NCI-H524 treated with DMSO at 0.1 percent for 48 hours (cell line): ENCODE measurements at regions not wholly inside any gene's neighbourhood (a gene's known extent, or its start where the extent isn't known, plus 50 kb on each side); places are given as distances from the start of the nearest gene placed in this dataset.

Source experiments
- DNase-seq: peaks from one replicate; lab custom pipeline; 2025; lab: John Stamatoyannopoulos, UW

DNA sequence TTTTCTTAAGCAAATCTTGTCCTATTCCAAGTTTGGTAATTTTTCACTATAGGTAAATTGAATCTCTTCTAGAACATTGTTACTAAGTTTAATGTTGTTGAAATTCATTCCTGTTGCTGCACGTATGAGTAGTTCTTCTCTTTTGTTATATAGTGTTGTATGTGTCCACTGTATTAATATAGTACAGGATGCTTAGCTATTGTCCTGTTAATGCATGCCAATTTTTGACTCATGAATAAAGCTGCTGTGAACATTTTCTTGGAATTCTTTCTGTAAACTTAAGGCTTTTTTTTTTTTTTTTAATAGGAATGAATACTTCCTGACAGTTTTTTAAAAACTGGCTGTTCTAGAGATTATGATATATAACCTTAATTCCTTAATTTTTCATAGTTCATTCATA lies 326.9 kb downstream of the SLC4A3 start:
- no peak for DNase-seq

DNA sequence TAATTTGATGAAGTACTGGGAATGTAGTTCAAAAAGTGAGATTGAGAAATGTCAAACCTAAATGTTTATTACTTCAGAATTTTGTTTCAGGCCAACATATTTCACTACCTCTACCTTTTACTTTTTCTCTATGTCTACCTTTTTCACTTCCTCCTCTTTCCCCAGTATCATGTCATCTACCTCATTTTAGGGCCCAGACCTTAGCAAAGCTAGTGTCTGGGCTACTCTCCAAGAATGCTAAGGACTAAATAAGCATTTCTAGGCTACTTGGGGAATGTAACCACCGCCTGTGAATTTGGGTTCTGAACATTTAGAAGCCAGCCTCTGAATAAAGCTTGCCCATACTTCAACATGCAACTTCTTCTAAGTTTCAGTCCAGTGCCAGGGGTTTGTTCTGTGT lies 330.4 kb downstream of the SLC4A3 start:
- DNase-seq = no peak

DNA sequence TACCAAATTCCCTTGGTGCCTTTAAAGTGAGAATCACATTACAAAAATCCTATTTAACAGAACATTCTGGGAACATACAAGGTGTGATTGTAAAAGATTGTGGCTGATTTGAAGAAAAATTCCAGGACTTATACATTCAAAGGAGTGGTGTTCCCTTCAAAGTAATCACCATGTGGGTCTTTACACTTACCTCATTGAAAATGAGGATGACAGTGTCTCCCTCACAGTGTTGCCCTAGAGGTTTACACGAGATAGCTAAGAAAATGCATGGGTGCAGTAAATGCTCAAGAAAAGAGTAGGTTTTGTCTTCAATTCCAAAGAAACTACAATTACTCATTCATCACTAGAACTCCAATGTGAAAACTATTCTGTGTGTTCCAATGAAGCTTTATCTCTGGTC lies 331.5 kb downstream of the SLC4A3 start:
- DNase-seq = no peak

DNA sequence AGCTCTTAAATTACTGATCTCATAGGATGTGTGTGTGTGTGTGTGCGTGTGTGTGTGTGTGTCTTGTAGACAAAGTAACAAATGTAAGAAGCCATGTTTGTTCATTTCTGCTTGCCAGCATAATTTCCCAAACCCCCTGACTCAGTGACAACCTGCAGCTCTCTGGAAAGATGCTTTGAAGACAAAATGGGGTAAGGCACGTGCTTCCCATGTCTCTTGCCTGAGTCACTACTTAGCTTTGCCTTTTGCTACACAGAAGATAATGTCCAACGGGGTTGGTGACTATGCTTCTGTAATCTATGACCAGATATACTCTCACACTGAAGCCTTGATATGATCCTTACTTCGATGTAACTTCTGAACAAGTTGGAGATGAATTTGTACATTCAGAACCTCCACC lies 332.0 kb downstream of the SLC4A3 start:
- no peak for DNase-seq

DNA sequence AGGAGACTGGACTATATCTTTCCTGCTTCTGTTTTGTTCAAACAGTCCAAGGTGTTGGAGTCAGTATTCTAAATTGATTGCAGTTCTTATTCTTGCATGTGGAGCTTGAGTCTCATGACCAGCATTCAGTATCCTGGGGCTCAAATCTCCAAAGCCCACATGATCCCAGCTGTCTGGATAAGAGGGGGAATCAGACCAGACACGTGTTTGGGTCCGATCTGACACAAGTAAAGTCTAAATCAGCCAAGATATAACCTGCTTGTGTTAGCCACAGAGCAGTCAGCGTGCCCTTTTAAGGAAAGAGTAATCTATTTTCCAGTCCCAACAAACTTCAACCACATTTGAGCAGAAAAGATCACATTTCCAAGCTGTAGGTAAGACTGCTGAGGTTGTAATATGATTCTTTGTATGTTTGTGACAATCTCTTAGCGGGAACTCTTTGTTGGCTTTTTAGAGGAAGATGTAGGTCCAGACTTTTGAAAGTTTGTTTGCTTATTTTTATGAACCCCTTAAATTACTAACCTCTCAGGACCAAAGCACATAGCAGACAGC lies 334.6 kb downstream of the SLC4A3 start:
- DNase-seq = no peak

DNA sequence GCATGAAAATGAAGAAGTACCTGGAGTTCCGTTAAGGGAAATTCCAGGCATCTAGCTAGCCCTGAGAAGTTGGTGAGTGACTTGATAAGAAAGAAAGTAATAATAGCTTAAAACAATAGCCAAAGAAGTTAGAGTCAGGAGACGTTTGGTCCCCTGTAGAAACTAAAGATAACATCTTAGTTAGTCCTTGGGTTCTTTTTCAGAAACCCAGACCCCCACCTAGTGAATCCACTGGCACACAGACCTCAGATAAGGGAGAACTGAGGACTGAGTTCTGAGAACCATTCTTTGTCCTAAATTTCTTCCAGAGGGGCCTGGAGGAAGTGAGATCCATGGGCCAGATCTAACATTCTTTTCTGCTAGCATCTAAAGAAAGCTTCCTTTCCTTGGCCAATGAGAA lies 335.4 kb downstream of the SLC4A3 start:
- no peak for DNase-seq

DNA sequence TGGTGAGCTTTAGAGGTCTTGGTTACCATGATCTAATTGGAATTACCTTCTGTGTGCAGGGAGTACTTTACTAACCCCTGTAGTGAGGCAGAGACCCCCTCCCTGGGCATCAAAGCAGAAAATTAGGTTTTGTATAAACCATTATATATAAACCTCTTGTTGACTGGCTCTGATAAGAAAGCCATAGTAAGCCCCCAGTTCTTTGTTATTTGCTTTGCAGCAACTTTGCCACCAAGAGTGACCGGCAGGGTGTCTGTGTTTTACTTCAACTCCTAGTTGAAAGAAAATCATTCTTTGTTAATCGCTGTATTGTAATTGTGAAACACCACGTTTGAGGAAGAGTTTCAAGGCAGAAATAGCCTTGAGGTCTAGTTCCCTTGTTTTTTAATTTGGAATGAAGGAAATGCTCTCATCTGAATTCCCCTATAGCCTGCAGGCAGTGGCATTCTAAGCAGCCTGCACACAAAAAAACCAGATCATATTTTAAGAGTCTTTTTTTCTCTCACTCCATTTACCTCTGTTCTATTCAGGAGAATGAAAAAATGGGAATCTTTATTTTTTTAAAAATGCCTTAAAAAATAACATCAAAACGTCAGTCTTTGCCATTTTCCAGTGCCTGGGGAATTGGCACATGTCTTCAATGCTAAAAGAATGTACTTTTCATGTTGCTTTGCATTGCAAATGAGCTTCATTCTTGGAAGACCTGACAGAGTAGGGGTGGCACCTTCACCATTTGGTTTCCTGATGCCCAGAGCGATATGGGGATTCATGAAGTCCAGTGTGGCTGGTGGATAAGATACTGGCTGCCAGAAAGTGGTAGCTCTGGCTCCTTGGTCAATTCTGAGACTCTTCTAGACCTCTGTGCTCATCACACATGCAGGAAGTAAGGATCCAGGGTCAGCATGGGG lies 338.1 kb downstream of the SLC4A3 start:
- no peak for DNase-seq

DNA sequence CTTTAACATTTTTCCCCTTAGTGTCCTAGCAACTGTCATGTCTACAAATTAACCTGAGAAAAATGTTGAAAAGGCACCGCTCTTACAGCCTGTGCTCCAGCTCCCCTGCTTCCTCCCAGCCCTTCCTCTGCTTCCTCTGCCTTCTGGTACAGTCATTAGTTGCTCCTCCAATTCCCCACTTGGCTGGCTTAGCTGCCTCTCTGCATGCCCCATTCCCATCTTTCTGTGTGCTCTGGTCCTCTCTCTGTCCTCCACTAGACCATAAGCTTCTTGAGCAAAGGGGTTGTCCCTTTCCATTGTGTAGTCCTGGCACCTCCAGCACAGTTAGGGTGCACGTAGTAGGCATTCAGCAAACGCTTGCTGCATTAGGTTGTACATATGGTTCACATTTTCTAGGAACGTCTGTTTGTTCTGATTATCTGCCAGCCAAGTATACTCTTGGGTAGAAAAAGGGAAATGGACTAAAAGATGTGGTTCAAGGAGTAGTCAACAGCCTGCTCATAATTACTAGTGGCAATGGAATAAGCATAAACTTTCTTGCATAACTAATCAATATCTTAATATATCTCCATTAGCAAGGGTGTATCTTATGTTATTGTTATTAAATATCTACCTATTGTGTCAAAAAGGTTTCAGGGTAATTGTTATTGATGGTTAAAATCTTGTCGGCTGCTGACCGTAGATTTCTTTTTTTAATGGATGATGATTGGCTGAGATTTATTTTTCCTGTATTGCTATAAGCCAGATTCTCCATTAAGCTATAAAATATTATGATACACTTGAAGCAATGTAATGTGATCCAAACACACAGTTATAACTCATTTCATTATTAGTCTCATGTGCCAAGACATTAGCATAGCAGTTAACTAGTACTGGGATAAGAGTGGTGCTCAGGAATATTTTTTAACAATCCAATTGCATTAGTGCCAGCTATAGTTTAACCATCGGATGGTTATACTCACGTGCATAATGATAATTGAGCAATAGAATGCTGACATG lies 340.1 kb downstream of the SLC4A3 start:
- no peak for DNase-seq

DNA sequence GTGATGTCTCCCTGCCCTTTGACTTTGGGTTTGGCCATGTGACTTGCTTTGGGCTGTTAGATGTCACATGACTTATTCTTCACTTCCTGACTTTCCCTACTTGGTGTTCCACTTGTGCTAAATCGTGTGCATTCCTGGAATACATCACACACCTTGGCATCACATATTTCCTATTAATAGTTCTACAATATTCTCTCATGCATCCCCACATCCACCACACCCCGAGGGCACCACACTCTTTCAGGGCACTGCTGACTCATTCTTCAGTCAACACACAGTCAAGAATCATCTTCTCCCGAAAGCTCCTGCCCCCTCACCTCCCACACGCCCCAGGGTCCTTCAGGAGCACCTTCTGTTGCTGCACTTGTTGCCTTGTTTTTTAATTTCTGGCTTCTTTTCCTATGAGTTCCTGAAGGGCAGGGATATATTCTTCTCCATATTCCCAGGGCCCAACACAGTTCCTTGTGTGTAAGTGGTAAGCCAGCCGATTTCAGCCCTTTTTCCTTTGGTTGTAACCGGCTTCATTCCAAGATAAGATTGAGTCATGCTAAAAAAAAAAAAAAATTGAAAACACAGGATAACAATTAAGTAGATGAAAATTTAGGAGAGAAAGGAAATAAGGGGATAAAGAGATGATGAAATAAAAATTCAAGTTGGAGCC lies 341.4 kb downstream of the SLC4A3 start:
- DNase-seq = no peak

DNA sequence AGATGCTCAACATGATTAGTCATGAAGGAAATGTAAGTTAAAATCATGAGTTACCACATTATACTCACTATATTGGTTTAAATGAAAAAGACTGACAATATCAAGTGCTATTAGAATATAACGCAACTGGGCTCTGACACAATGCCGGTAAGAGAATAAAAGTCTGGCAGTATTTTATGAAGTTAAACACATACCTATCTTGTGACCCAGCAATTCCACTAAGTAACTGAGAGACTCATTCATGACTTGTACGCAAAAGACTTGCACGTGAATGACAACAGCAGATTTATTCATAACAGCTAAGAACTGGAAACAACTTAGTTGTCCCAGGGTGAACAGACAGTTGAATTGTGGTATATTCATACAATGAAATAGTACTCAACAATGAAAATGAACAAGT lies 342.1 kb downstream of the SLC4A3 start:
- DNase-seq = no peak

DNA sequence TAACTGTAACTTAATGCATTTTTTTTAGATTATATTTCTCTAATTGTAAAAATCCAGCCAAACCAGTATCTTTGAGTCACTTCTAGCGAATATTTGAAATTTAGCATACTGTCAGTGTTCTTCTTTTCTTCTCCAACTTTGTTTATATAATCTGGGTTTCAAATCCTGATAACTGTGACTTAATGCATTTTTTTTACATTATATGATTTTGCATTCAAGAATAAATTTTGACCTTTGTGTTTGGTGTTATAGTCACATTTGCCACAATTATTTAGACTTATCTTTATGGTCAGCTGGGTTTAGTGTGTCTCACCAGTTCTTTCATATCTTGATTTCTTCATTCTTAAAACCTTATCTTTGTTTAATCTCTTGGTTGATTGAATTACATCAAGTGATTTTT lies 345.7 kb downstream of the SLC4A3 start:
- DNase-seq = no peak

DNA sequence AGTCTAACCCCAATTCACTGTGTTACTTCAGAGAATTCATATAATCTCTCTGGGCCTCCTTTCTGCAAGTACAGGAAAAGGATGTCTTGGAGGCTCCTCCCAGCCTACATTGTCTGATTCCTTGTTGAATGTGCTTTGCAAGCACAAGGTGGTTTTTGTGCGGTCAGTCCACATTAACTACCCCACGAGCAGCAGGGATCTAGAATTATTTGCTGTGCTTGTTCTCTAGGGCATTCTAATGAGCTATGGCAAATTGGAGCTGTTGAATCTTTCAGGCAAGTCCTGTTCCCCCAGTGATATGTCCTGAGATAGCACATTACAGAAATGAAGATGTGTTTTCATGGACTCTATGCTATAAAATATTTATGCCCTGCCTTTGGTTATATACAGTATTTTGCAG lies 349.4 kb downstream of the SLC4A3 start:
- DNase-seq = no peak

DNA sequence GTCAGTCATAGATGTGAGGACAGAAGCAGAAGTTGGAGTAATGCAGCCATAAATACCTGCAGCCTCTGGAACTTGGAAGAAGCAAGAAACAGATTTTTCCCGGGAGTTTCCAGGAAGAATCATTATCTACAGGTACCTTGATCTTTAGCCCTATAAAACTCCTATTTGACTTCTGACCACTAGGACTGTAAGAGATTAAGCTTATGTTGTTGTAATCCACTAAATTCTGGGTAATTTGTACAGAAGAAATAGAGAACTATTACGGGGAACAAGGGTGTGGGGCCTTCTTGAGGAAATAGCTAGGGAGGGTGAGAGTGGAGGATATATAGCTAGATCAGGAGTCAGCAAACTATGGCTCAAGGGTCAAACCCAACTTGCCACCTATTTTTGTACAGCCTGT lies 353.2 kb downstream of the SLC4A3 start:
- no peak for DNase-seq

DNA sequence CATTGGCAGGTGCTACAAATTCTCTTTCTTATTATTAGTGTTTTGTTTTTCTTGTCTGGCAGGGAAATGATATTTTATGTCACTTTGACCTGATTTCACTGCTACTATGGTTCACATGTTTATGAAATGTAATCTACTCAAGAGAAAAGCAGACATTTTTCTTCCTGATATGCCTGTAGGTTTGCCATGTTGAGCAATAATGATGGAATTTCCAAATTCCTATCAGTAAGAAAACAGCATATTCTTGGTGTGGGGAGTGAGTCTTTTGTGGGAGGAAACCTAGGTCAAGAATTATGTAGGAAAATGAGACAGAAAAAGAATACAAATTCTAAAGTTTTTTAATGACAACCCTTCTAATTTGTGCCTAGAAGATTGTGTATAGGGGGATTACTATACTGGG lies 356.4 kb downstream of the SLC4A3 start:
- DNase-seq = no peak

DNA sequence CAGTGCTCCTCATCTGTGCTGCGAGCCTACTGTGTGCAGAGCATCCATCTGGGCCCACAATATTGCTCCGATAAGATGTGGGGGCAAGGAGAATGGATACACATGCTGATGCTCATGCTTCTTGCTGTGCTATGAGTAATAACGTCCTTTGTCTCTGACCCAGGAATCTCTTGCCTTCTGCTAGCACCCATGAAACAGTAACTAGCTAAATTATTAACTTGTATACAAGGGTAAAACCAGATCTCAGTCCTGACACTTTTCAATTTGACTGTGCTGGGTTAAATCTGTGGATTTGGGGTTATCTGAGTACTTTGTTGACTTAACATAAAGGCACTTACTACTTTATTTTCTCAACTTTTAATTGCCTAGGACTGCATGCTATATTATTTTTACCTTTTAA lies 357.6 kb downstream of the SLC4A3 start:
- no peak for DNase-seq

DNA sequence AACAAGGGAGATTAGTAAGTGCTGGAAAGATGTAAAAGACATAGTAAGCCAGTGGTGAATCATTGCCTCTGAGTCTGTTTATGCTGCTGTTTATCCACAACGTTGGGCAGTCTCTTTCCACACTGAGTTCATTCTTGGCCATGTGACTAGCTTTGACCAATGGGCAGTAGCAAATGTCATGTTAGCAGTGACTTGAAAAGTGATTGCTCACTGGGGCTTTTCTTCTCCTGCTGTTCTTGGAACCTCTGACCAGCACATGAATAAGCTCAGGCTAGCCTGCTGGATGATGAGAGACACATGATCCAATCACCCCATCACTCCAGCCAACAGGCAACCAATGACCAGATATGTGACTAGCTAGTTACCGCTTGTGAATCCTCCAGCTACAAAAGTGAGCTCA lies 360.4 kb downstream of the SLC4A3 start:
- DNase-seq = no peak

DNA sequence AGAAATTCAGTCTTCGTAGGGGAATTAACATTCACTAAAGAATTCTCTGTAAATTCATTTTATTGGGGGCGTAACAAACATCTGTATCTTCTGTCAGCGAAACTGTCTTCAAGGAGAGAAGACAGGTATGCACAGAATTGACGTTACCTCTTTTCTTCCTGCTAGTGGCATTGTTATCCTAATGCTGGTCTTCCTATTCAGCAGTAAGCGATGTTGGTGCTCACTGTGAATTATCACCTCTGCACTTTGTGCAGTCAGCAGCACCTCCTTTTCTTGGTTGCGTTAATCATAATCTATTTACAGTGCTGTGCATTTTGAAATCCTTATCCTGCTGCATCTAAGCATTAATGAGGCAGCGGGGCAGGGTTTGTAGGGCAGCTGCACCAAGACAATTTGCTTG lies 362.3 kb downstream of the SLC4A3 start:
- DNase-seq = no peak

DNA sequence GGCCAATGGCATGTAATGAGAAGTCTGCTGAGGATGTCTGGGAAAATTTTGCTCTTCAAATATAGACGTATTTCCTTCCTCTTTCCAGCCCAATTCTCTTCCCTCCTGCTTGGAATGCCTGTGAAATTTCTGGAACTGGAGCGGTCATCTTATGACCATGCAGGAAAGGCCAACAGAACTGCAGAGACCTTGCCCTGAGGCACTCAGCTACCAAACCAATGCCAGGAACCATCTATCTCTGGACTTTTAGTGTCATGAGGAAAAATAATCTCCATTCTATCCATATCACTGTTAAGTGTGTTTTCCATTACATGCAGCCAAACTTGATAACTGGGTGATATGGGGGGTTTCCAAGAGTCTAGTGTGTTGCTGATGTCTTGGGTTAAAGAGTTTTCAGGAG lies 363.7 kb downstream of the SLC4A3 start:
- DNase-seq = no peak

DNA sequence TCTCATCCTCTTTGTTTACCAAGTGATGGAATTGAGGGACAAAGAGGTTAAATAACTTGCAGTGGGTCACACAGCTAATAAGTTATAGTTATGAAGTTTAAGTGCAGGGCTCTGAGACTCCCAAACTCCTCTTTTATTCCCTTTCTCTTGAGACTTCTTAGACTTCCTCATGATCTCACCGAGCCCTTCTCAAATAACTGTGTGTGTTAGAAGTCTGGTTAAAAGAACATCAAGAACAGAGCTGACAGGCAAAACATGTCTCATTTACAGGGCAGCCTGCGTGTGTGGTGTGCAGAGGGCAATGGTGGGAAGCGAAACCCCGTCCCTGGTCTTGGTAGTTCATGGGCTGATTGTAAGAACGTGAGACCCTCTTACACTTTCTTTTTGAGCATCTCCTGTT lies 368.0 kb downstream of the SLC4A3 start:
- no peak for DNase-seq

DNA sequence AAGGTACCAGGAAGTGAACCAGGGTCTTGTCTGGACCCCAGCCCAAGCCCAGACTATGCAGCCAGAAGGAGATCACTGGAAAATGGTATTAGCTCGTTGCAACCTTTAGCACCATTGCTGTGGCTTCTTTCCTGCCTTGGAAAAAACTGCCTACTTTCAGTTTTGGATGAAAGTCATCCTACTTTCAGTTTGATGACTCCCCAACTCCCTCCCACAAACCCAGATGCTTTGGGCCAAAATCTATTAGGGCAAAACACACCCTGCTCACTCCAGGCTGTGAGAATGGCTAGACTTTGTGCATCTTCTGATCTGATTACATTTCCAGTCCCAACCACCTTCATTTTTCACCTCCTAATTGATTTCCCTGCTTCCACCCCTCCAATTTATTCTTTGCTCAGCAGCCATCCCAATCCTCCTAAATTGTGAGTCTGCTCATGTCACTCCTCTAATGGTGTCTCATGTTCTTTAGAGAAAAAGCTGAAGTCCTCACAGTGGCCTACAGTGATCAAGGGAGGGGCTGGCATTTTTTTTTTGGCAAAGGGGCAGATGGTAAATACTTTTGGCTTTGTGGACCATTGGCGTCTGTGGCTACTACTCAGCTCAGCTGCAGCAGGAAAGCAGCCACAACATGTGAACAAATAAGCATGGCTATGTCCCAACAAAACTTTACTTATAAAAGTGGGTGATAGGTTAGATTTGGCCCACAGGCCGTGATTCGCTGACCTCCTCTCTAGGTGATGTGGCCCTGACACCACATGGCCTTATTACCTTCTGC lies 368.7 kb downstream of the SLC4A3 start:
- DNase-seq = no peak

DNA sequence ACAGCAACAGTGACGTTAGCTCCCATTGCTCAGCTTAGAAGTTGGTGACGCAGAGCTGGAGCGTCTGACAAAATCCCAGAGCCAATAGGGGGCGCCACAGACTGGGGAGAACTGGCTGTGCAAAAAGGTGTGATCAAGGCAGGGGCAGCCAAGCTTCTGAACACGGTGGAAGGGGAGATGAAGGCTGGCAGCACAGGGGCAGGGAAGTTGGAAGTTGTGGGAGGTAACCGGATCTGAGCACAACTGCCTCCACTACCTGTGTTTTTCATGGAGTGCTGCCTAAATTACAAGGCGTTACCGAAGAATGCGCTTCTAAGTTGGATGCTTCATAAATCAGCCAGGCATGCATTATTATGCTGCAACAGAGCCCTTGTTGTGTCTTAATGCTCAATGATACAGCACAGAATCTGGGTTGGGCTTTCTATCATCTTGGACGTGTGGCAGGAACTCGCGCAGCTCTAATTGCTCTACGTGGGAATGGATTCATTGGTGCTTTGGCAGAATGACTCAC lies 370.0 kb downstream of the SLC4A3 start:
- no peak for DNase-seq
